WTC11 (cell line): ENCODE measurements at regions not wholly inside any gene's neighbourhood (a gene's known extent, or its start where the extent isn't known, plus 50 kb on each side); places are given as distances from the start of the nearest gene placed in this dataset.

ENCODE experiments used
- CREB1 ChIP-seq: sonication (generic); formaldehyde crosslinking; IDR thresholded peaks from 2 replicates; pipeline ENCODE4 v1.8.0; 2023; ENCODE audit warnings: mild to moderate bottlenecking, missing genetic modification reagents
- JUN ChIP-seq: sonication (generic); formaldehyde crosslinking; IDR thresholded peaks from 2 replicates; pipeline ENCODE4 v1.8.0; 2023; ENCODE audit warnings: mild to moderate bottlenecking, missing genetic modification reagents
- KAT7 ChIP-seq: sonication (generic); formaldehyde crosslinking; IDR thresholded peaks from 2 replicates; pipeline ENCODE4 v1.8.1; 2023; ENCODE audit warnings: missing genetic modification reagents, mild to moderate bottlenecking, borderline replicate concordance
- NR1H2 ChIP-seq: sonication (generic); formaldehyde crosslinking; IDR thresholded peaks from 2 replicates; pipeline ENCODE4 v1.9.0; 2021; ENCODE audit warnings: mild to moderate bottlenecking, moderate library complexity, missing genetic modification reagents
- RORB ChIP-seq: fragments of 250-450 bp; sonication (Bioruptor Pico); IDR thresholded peaks from 2 replicates; pipeline ENCODE4 v1.9.0; 2021; ENCODE audit warnings: mild to moderate bottlenecking
- ZBTB21 ChIP-seq: sonication (generic); formaldehyde crosslinking; IDR thresholded peaks from 2 replicates; pipeline ENCODE4 v1.8.1; 2023; ENCODE audit warnings: mild to moderate bottlenecking, missing genetic modification reagents, borderline replicate concordance
- TF ChIP-seq, protein P1 (sequence below): fragments of 200-600 bp; IDR thresholded peaks from 2 replicates; pipeline ENCODE4 v1.8.0; 2022; ENCODE audit warnings: antibody characterized with exemption
- TF ChIP-seq, protein P2 (sequence below): sonication (generic); formaldehyde crosslinking; IDR thresholded peaks from 2 replicates; pipeline ENCODE4 v1.8.0; 2022; ENCODE audit warnings: mild to moderate bottlenecking, missing genetic modification reagents
- TF ChIP-seq, protein P3 (sequence below): sonication (generic); formaldehyde crosslinking; IDR thresholded peaks from 2 replicates; pipeline ENCODE4 v1.8.1; 2022; ENCODE audit warnings: low read depth, mild to moderate bottlenecking, moderate library complexity, missing genetic modification reagents, borderline replicate concordance
- TF ChIP-seq, protein P4 (sequence below): sonication (generic); formaldehyde crosslinking; IDR thresholded peaks from 2 replicates; pipeline ENCODE4 v1.8.1; 2022; ENCODE audit warnings: low read depth, missing genetic modification reagents, borderline replicate concordance
- TF ChIP-seq, protein P5 (sequence below): sonication (generic); formaldehyde crosslinking; IDR thresholded peaks from 2 replicates; pipeline ENCODE4 v1.8.1; 2023; ENCODE audit warnings: mild to moderate bottlenecking, moderate library complexity, missing genetic modification reagents
- TF ChIP-seq, protein P6 (sequence below): sonication (generic); formaldehyde crosslinking; IDR thresholded peaks from 2 replicates; pipeline ENCODE4 v1.8.1; 2022; ENCODE audit warnings: mild to moderate bottlenecking, moderate library complexity, missing genetic modification reagents

DNA sequence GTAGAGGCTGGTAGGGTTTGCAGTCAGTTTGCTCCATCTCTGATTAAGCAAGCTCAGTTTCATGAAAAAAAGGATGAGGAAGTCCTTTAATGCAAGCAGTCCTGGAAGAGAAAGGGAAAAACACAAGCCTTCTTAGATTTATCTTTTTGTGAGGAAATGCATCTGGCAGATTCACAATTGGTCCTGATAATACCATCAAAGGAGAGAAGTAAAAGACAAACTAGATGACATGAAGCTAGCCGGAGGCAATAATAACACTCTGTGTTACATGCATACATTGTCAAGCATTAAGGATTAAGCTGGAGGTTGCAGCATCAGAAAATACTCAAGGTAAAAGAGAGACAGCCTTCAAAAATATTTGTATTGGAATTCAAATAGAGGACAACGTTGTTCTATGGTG is 356.0 kb upstream of the TEX13C start, which contains the start of gene TENM1:
- TF ChIP-seq, protein P1, sequence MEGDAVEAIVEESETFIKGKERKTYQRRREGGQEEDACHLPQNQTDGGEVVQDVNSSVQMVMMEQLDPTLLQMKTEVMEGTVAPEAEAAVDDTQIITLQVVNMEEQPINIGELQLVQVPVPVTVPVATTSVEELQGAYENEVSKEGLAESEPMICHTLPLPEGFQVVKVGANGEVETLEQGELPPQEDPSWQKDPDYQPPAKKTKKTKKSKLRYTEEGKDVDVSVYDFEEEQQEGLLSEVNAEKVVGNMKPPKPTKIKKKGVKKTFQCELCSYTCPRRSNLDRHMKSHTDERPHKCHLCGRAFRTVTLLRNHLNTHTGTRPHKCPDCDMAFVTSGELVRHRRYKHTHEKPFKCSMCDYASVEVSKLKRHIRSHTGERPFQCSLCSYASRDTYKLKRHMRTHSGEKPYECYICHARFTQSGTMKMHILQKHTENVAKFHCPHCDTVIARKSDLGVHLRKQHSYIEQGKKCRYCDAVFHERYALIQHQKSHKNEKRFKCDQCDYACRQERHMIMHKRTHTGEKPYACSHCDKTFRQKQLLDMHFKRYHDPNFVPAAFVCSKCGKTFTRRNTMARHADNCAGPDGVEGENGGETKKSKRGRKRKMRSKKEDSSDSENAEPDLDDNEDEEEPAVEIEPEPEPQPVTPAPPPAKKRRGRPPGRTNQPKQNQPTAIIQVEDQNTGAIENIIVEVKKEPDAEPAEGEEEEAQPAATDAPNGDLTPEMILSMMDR, result no peak
- TF ChIP-seq, protein P2, sequence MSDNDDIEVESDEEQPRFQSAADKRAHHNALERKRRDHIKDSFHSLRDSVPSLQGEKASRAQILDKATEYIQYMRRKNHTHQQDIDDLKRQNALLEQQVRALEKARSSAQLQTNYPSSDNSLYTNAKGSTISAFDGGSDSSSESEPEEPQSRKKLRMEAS (CRISPR knock-in tag), result no peak
- TF ChIP-seq, protein P3, sequence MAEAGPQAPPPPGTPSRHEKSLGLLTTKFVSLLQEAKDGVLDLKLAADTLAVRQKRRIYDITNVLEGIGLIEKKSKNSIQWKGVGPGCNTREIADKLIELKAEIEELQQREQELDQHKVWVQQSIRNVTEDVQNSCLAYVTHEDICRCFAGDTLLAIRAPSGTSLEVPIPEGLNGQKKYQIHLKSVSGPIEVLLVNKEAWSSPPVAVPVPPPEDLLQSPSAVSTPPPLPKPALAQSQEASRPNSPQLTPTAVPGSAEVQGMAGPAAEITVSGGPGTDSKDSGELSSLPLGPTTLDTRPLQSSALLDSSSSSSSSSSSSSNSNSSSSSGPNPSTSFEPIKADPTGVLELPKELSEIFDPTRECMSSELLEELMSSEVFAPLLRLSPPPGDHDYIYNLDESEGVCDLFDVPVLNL (CRISPR knock-in tag), result no peak
- TF ChIP-seq, protein P4, sequence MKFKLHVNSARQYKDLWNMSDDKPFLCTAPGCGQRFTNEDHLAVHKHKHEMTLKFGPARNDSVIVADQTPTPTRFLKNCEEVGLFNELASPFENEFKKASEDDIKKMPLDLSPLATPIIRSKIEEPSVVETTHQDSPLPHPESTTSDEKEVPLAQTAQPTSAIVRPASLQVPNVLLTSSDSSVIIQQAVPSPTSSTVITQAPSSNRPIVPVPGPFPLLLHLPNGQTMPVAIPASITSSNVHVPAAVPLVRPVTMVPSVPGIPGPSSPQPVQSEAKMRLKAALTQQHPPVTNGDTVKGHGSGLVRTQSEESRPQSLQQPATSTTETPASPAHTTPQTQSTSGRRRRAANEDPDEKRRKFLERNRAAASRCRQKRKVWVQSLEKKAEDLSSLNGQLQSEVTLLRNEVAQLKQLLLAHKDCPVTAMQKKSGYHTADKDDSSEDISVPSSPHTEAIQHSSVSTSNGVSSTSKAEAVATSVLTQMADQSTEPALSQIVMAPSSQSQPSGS (CRISPR knock-in tag), result no peak
- TF ChIP-seq ZBTB21, result no peak
- TF ChIP-seq CREB1 (CRISPR knock-in tag), result no peak
- TF ChIP-seq KAT7 (CRISPR knock-in tag), result no peak
- no peak for TF ChIP-seq NR1H2 (CRISPR knock-in tag)
- TF ChIP-seq, protein P5, sequence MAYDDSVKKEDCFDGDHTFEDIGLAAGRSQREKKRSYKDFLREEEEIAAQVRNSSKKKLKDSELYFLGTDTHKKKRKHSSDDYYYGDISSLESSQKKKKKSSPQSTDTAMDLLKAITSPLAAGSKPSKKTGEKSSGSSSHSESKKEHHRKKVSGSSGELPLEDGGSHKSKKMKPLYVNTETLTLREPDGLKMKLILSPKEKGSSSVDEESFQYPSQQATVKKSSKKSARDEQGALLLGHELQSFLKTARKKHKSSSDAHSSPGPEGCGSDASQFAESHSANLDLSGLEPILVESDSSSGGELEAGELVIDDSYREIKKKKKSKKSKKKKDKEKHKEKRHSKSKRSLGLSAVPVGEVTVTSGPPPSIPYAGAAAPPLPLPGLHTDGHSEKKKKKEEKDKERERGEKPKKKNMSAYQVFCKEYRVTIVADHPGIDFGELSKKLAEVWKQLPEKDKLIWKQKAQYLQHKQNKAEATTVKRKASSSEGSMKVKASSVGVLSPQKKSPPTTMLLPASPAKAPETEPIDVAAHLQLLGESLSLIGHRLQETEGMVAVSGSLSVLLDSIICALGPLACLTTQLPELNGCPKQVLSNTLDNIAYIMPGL, result no peak
- TF ChIP-seq JUN, result no peak
- TF ChIP-seq, protein P6, sequence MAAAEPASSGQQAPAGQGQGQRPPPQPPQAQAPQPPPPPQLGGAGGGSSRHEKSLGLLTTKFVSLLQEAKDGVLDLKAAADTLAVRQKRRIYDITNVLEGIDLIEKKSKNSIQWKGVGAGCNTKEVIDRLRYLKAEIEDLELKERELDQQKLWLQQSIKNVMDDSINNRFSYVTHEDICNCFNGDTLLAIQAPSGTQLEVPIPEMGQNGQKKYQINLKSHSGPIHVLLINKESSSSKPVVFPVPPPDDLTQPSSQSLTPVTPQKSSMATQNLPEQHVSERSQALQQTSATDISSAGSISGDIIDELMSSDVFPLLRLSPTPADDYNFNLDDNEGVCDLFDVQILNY (CRISPR knock-in tag), result no peak
- no peak for TF ChIP-seq RORB (CRISPR knock-in tag)
